ENCODE measurements at regions not wholly inside any gene's neighbourhood (a gene's known extent, or its start where the extent isn't known, plus 50 kb on each side); places are given as distances from the start of the nearest gene placed in this dataset.
"Not testable (repeated sequence)": the region's sequence is repeated elsewhere in the genome, so short reads cannot be mapped to it uniquely, and the experiment has no call there.

DNA sequence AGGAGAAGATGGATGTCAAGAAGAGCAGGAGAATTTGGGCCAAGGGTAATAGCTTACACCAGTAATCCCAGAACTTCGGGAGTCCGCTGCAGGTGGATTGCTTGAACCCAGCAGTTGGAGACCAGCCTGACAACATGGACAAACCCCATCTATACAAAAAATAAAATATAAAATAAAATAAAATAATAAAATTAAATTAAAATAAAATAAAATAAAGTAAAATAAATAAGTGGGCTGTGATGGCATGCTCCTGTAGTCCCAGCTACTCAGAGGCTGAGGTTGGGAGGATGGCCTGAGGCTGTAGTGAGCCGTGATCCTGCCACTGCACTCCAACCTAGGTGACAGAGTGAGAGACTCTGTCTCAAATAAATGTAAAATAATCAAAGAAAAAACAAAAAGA, 1946.7 kb downstream of the MRPL39 start:
- no peak for DNase-seq

DNA sequence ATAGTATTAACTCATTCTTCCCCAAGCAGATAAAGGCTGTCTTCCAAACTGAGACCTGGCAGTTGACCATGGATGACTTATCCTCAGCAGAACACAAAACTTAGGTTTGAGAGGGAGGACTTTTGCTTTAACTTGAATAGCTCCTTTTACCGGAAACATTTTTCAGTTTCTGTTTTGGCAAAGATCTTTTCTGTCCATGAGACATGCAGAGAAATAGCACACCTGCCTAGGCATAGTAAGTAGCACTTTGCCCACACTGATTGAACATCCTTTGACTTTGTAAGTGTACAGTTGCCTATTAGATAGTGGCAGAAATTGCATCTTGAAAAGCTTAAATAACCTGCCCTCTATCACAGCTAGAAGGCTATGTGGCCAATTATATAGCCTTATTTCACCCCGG, 1962.5 kb downstream of the MRPL39 start:
- no peak for DNase-seq

DNA sequence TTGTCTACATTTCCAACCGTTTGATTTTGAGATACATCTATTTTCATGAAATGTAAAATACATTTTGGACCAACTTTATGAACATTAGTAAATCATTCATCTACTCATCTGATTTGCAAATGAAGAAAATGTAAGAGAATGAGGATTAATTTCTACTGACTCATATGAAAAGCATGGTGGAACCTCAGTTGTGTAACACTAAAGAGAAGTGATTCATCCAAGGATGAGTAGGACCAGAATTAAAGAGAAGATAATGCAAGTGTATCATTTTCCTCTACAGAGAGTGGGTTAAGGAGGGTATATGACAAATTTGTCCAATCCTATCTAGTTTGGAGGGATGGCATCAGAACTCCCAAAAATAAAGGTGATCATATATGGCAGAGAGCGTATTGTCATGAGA, 1967.6 kb downstream of the MRPL39 start:
- no peak for DNase-seq

DNA sequence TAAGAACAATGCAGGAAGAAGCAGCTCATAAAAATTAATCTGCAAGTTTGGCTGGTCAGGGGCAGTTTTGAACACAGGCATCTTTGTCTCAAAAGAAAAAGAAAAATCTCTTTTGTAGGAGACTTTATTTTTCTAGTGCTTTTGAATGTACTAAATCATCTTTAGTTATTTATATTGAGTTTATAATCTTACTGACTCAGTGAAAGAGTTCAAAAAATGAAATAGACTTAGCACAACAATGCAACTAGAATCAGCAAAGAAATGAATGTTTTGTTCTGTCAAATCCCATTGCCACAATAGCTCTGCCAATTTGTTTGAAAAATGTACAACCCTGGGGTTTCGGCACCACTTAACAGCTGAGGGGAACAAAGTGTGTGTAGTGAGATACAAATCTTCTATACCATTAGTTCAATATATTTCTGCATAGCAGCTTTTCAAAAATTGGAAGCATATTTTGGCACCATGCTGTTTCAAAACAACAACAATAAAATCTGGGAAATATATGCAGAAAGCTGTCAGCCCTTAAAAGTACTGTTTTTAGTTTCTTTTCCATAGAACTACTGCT, 1969.1 kb downstream of the MRPL39 start:
- no peak for DNase-seq

DNA sequence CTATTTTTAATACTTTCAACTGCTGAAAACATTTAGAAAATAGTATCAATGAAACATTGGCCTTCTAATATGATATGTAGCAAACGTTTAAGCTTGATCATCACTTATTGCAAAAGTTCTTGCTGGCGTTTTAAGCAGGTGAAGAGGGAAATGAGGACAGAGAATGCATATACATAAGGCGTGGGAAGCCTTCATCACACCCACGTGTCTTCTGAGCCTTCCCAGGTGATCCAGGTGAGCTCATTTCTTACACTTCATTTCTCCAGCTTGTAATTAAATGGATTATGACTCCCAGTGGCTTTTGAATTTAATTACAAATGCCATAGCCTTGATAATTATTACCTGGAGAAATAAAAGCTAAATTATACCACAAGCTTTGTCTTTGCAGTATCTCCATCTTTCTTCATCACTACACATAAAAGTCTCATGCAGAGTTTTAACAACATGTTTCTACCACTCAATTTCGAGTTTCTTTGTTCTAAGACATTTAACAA, 1973.8 kb downstream of the MRPL39 start:
- DNase-seq: no peak

DNA sequence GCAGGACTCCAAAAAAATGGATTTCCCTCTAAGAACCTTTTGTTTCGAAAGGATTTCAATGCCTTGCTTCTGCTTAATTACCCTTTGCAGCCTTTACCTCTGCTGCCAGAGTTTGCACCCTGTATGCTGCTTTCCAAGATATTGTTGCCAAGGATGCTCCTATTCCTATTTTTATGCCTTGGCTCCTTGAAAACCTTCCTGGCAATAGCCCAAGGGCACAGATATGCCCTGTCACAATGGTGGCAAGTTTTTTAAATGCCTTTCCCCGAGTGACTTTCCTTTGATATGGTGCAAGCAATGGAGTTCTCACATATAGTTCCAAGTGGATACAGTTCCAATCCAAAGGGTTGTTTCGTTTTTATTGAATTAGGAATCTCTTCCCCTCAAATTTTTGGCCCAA, 1983.0 kb downstream of the MRPL39 start:
- DNase-seq: no peak

DNA sequence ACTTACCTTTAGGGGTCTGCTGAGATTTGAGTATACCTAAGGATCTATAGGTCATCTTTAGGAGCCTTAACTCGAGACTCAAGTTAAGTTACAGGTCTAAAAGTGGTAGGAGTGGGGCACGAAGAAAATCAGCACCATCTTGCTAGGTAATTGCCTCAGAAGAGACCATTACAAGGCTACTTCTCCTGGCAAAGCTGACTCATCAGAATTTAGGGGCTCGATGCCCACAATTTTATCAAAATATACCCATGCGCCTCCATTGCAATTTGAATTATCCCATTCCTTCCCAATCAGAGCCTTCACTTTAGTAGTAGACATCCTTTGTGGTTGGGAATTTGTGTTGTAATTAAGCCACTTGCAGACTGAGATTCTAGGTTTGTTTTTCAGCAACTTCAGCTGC, 1994.3 kb downstream of the MRPL39 start:
- DNase-seq: no peak

DNA sequence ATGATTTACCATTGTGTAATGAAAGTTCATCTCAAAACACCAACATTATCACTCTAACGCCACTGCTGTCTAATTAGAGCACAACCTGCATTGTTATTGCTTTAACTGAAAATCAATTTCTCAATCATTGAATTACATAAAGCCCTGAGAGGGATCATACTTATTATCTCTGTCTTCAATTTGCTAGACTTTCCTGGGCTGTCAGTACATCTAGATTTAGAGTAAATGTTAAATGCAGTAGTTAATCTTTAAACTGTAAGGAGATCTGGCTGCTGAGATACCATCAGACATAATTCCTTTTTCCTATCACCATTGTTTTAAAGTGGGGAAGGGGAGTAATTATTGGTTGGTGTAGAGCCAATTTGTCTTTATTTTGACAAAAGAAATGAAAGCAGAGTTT, 1995.1 kb downstream of the MRPL39 start:
- DNase-seq: no peak

DNA sequence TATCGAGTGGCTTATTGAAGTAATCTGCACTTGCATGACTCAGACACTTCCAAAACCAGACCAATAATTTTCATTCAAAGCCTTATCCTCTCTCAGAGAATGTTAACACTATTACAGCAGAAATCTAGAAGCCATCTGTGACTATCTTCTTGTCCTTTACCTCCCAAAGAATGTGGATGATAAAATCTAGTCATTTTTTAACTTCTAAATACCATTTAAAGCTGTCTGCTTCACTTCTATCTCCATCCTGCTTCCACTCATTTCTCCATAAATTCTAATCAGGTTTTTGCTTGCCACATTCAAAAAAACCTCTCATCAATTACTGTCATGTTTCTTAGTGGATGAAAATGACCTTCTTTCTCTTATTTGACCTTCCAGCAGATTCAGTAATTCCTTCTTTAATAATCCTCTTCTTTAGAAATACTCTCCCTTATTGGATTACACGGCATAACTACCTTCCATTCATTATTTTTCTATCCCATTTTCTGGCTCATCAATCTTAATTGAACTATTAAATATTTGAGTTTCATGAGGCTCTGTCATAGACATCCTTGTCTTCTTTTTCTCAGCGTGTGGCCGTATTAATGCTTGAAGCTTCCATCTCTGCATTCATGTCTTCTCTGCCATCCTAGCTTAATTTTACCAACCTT, 1999.4 kb downstream of the MRPL39 start:
- no peak for DNase-seq

DNA sequence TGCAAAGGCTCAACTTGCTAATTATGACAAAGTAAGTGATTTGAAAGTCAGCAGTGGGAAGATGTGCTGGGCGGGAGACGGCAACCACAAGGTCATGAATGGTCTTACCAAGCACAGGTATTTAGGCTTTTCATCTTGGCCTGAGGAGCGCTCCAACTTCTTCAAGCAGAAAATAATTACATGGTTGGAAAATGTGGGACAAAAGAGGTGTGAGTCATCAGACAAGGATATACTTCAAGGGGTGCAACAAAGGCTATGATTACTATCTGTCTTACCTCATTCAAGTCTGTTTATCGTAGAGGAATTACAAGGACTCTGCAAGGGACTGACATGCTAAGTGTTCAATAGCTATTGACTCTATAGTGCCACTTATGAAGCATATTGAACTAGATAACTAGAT, 2005.7 kb downstream of the MRPL39 start:
- DNase-seq: no peak

DNA sequence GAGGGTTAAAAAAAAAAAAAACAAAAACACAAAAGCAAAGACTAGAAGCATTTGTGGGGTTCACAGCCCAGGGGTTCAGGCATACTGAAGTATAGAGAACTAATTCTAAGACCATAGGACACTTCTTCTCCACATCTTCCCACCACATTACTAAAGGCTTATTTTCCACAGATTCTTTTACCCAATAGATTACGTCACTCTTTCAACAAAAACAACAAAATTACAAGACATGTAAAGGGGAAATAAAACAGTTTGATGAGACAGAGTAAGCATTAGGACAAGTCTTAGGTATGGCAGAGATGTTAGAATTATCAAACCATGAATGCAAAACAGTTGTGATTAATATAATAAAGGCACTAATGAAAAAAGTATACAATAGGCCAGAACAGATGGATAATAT, 2013.7 kb downstream of the MRPL39 start:
- no peak for DNase-seq

DNA sequence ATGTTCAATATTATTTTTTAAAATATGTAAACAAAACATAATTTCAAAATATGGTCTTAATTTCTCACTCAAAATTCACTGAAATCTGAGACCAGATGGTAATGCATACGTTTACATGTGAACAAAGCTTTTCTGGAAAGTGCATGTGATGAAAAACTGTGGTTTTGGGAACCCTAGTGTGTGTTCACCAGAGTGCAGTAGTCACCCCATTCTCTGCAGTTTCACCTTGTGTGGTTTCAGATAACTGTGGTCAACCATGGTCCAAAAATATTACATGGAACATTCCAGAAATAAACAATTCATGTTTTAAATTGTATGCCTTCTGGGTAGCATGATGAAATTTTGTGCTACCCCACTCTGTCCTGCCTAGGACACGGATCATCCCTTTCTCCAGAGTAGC, 2021.9 kb downstream of the MRPL39 start:
- no peak for DNase-seq

DNA sequence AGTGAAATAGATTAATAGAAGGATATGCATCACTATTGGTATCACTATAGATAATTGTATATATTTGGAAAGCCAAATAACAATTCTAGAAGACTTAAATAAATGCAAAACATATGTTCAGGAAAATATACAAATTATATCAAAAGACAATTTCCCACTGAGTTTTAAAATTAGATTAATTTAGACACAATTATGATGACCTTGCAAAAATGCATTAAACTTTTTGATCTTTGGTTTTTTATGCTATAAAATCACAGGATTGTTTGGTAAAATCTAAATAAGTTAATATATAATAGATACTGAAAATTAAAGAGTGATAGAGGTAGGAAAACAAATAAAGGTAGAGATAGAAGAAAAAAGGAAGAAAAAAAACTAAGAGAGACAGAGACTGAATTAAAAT, 2027.7 kb downstream of the MRPL39 start:
- no peak for DNase-seq

DNA sequence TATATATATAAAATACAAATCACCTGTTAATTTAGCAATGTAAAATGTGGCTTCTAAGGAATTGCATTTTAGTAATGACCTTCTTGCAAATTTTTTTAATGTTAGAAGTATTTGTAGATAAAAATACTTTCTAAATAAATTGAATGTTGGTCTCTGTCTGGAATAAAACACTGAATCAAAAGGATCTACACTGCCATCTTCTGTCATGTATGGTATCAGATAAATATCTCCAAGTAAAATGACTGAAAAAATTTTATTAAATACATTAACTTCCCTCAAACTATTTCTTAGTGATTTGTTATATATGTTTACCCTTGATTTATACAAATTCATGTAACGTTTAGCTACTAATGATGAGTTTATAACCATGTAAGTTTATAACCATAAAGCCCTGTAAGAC, 2029.3 kb downstream of the MRPL39 start:
- no peak for DNase-seq

DNA sequence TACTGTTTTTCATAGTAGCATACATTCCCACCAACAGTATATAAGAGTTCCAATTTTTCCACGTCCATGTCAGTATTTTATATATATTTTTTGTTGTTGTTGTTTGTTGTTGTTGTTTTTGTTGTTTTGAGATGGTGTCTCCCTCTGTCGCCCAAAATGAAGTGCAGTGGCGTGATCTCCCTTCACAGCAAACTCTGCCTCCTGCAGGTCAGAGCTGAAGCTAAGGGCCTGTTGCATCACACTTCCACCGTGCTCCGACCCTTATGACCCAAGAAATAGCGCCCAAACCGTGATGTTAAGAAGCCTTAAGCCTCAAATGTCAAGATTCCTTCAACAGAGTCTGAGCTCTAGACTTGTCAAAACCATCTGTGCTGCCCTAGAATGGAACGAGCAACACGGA, 2032.3 kb downstream of the MRPL39 start:
- DNase-seq: no peak

DNA sequence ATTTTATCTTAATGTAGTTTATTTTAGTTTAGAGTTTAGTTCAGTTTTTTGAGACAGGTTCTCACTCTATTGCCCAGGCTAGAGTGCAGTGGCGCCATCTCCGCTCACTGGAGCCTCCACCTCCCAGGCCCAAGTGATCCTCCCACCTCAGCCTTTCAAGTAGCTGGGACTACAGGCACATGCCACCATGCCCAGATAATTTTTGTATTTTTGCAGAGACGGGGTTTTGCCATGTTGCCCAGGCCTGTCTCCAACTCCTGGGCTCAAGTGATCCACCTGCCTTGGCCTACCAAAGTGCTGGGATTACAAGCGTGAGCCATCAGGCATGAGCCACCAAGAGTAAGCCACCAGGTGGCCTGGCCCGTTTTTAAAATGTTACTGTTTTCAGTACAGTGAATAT, 2058.4 kb downstream of the MRPL39 start:
- not testable (repeated sequence) for DNase-seq

DNA sequence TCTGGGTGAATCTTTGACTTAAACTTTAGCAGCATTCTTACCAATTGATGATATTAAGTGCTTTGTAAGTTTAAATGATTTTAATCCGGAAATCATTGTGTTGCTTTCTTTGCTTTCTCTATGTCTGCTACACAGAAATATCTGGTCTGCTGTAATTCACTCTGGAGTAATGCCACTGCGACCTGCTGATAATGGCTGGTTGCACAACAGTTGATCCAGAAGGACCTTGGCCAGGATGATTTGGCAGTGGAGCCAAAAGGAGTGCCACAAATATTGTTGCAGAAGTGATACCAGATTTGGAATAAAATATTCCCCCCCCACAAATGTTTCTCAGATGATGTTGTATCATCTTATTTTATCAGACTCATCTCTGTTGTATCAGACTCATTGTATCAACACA, 2063.9 kb downstream of the MRPL39 start:
- no peak for DNase-seq

DNA sequence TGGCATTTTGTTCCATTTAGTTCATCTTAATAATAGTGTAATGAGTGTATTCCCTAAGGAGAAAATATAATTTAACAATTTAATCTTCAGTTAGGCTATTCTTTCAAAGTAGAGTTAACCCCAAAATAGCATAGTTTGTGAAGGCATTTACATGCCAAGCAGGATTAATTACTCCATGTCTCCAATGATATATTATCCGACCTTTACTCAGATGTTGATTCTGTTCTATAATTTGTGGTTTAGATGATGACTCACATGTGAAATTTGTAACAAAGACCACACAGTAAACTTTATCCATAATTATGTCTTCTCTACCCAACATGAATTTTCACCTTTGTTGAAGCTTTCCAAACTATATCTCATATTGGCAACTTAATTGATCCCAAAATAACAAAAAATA, 2065.2 kb downstream of the MRPL39 start:
- DNase-seq: no peak

DNA sequence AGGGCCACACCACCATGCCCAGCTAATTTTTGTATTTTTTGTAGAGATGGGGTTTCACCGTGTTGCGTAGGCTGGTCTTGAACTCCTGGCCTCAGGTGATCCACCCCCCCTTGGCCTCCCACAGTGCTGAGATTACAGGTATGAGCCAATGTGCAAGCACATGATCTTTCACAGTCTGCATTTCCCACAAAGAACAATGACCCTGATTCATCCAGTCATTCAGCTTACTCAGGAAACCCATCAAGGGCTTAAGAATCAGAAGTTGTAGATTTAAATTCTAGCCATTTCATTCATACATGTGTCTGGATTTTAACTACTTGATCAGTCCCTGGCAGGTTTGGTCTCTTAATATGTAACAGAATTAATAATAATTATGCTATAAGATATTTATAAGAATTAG, 2065.7 kb downstream of the MRPL39 start:
- DNase-seq: no peak

DNA sequence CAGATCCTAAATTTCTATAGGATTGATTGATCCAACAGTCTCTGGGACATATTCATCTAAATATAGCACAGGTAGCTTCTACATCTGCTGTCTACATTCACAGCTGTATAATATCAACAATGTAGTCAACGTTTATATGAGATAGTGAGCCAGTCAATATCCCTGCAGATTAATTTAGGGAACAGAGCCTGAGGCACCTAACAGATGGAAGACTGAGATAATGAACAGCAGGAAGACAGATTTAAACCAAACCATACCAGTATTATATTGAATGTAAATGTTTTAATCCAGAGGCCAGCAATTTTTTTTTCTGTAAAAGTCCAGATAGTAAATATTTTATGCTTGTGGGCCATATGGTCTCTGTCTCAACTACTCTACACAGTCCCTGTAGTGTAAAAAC, 2072.4 kb downstream of the MRPL39 start:
- DNase-seq: no peak

DNA sequence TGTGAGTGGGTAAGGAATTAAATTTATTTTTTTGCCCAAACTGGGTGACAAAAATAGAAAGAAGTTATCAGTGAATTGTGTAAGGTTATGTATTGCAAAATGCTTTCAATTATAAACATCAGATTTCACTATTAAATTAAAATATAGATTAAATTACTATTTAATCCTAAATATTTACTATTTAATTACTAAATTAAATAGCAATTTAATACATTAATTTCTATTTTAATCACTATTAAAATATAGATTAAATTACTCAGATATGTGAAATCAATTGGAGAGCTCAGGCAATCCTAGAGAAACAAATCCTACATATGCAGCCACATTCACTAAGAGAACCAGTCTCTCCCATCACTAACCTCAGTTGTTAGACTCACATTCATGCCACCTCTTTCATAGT, 2075.8 kb downstream of the MRPL39 start:
- DNase-seq: no peak

DNA sequence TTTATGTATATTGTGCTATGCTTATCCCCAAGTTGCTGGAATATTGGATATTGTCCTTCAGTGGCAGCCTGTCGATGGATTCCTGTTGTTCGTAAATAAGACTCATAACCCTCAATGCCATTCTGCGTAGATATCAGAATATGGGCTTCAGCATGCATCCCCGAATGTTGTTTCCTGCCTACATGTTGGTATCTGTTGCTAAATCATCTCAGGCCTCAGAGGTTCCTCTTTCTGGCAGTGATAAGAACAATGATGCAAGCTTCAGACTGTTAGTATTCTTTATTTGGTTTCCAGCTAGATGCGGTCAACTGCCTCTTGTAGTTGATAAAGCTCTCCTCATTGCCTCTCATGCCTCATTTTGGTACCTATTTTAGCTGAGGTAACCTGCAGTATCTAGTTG, 2082.6 kb downstream of the MRPL39 start:
- no peak for DNase-seq

DNA sequence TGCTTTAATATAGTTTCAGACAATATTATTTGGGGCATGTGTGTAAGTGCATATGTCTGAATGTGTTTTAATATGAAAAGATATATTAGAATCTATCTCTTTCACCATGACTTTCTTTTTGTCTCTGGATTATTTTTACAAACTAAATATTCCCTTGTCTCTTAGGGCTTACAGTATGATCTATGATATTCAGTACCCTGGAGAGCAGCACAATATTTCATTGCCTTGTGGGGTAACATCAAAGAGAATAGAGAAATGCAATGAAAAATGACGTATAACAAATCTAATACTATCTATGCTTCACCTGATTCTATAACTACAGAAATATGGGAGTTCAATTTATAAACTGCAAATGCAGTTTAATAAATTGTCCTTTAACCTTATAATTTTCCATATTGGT, 2084.5 kb downstream of the MRPL39 start:
- DNase-seq: no peak

DNA sequence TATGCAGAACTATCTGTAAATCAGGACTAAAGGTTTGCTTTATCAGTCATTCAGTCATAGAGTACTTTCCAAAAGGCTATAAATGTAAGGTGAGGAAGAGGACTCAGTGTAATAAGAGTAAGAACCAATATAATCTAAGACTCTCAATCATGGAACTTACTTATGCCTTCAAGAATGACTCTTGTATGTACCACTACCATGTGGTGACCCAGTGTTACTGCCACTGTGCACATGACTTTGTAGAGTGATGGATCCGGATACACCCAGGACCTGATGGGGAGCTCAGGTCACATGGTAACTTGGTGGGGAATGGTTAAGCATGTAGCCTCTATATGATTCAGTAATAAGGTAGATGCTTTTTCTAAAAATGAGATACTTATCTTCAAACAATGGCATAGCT, 2099.8 kb downstream of the MRPL39 start:
- no peak for DNase-seq

DNA sequence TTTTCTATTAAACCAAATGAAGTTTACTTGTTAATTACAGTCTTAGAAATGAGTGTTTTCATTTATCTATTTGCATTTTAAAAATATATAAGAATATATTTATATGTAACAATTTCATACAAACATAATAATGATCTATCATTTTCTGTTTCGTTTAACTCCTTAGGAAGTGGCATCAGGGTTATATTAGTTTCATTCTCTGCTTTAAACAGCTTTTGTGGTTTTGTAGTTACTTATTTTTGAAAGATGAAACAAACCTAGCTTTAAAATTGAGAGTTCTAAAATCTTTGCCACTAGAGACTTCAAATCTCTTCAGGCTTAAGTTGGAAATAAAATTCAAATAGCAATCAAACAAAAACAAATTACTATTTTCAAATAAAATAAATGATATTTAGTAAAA, 2110.6 kb downstream of the MRPL39 start:
- no peak for DNase-seq
